ENCODE measurements at regions not wholly inside any gene's neighbourhood (a gene's known extent, or its start where the extent isn't known, plus 50 kb on each side); places are given as distances from the start of the nearest gene placed in this dataset.

DNA sequence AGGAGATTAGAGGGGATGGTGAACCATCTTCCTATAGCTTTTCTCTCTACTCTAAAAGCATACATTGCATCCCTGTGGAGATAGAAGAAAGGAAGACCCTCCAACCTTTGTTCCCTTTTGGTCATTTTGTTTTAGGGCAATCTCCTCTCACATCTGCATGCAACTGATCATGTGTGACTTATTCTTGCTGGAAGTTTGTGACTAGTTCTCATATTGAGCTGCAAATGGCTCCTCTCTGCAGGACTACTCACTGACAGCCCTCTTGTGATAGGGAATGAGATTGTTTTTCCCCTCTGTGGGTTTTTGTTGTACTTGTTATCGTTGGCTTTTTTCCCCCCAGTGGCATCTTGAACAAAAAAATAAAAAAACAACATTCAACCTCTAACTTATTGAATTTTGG lies 416.0 kb upstream of the CNTNAP5 start:
- TF ChIP-seq, protein P1, sequence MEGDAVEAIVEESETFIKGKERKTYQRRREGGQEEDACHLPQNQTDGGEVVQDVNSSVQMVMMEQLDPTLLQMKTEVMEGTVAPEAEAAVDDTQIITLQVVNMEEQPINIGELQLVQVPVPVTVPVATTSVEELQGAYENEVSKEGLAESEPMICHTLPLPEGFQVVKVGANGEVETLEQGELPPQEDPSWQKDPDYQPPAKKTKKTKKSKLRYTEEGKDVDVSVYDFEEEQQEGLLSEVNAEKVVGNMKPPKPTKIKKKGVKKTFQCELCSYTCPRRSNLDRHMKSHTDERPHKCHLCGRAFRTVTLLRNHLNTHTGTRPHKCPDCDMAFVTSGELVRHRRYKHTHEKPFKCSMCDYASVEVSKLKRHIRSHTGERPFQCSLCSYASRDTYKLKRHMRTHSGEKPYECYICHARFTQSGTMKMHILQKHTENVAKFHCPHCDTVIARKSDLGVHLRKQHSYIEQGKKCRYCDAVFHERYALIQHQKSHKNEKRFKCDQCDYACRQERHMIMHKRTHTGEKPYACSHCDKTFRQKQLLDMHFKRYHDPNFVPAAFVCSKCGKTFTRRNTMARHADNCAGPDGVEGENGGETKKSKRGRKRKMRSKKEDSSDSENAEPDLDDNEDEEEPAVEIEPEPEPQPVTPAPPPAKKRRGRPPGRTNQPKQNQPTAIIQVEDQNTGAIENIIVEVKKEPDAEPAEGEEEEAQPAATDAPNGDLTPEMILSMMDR (IDR thresholded peaks at IDR 0.05), result no peak
- TF ChIP-seq POLR2A (IDR thresholded peaks at IDR 0.05) (no peak), EP300 (IDR thresholded peaks at IDR 0.05) (no peak)

Data from ovary (tissue), 3 donors.